ENCODE measurements at regions not wholly inside any gene's neighbourhood (a gene's known extent, or its start where the extent isn't known, plus 50 kb on each side); places are given as distances from the start of the nearest gene placed in this dataset.

GRCh38 chr3:46123646-46124045, 84.5 kb downstream of the CCR1 start:
- no peak for TF ChIP-seq CTCF (IDR thresholded peaks at IDR 0.05 in 2 of 3, conservative IDR thresholded peaks at IDR 0.05 in 1 of 3; ENCODE audit: insufficient read depth in 2 of 3, low read depth in 1 of 3, low read length in 3 of 3)
- no peak for TF ChIP-seq ZNF316 (IDR thresholded peaks at IDR 0.05)
- TF ChIP-seq, protein P1, sequence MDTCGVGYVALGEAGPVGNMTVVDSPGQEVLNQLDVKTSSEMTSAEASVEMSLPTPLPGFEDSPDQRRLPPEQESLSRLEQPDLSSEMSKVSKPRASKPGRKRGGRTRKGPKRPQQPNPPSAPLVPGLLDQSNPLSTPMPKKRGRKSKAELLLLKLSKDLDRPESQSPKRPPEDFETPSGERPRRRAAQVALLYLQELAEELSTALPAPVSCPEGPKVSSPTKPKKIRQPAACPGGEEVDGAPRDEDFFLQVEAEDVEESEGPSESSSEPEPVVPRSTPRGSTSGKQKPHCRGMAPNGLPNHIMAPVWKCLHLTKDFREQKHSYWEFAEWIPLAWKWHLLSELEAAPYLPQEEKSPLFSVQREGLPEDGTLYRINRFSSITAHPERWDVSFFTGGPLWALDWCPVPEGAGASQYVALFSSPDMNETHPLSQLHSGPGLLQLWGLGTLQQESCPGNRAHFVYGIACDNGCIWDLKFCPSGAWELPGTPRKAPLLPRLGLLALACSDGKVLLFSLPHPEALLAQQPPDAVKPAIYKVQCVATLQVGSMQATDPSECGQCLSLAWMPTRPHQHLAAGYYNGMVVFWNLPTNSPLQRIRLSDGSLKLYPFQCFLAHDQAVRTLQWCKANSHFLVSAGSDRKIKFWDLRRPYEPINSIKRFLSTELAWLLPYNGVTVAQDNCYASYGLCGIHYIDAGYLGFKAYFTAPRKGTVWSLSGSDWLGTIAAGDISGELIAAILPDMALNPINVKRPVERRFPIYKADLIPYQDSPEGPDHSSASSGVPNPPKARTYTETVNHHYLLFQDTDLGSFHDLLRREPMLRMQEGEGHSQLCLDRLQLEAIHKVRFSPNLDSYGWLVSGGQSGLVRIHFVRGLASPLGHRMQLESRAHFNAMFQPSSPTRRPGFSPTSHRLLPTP (IDR thresholded peaks at IDR 0.05; ENCODE audit: borderline replicate concordance, extremely low read depth, insufficient read length): no peak
